ENCODE measurements at regions not wholly inside any gene's neighbourhood (a gene's known extent, or its start where the extent isn't known, plus 50 kb on each side); places are given as distances from the start of the nearest gene placed in this dataset.

- no peak for DNase-seq (ENCODE audit: low read depth in 1 of 2, low spot score in 1 of 2)
- no peak overlapping the region for H3K27ac ChIP-seq (replicated peaks)
- peaks cover 3% of the 10 kb centered on the region for H3K27me3 ChIP-seq (ENCODE audit: insufficient read depth, poor library complexity, severe bottlenecking)
- TF ChIP-seq GABPA (IDR thresholded peaks at IDR 0.05; ENCODE audit: low read depth), result no peak
- no peak for TF ChIP-seq SPI1 (IDR thresholded peaks at IDR 0.05; ENCODE audit: borderline replicate concordance, low read depth)
- TF ChIP-seq CTCF (IDR thresholded peaks at IDR 0.05; ENCODE audit: insufficient read depth, low read length), result no peak
- TF ChIP-seq REST (IDR thresholded peaks at IDR 0.05; ENCODE audit: insufficient replicate concordance, low read depth), result no peak
- no peak for TF ChIP-seq POLR2AphosphoS5 (IDR thresholded peaks at IDR 0.05; ENCODE audit: low read depth)
- no peak overlapping the region for H3K4me3 ChIP-seq (replicated peaks; ENCODE audit: insufficient read depth, low read length)
These were observed 111.5 kb upstream of the THSD7B start for GRCh38 chr2:136653861-136654260.

- no peak overlapping the region for H3K4me3 ChIP-seq (replicated peaks; ENCODE audit: insufficient read depth, low read length)
- no peak overlapping the region for H3K27ac ChIP-seq (replicated peaks)
- TF ChIP-seq SPI1 (IDR thresholded peaks at IDR 0.05; ENCODE audit: borderline replicate concordance, low read depth) (no peak), REST (IDR thresholded peaks at IDR 0.05; ENCODE audit: insufficient replicate concordance, low read depth) (no peak), POLR2AphosphoS5 (IDR thresholded peaks at IDR 0.05; ENCODE audit: low read depth) (no peak), GABPA (IDR thresholded peaks at IDR 0.05; ENCODE audit: low read depth) (no peak), CTCF (IDR thresholded peaks at IDR 0.05; ENCODE audit: insufficient read depth, low read length) (no peak)
- H3K27me3 ChIP-seq (ENCODE audit: insufficient read depth, poor library complexity, severe bottlenecking), result peaks cover 9% of the 10 kb centered on the region
- no peak for DNase-seq (ENCODE audit: low read depth in 1 of 2, low spot score in 1 of 2)
These were observed 113.8 kb upstream of the THSD7B start for GRCh38 chr2:136651456-136652010.

GRCh38 chr2:136647039-136647438 is 118.3 kb upstream of the THSD7B start:
- DNase-seq (ENCODE audit: low read depth in 1 of 2, low spot score in 1 of 2), result no peak
- peaks cover 9% of the 10 kb centered on the region for H3K27me3 ChIP-seq (ENCODE audit: insufficient read depth, poor library complexity, severe bottlenecking)
- H3K4me3 ChIP-seq (replicated peaks; ENCODE audit: insufficient read depth, low read length), result no peak overlapping the region
- no peak for TF ChIP-seq SPI1 (IDR thresholded peaks at IDR 0.05; ENCODE audit: borderline replicate concordance, low read depth)
- no peak overlapping the region for H3K27ac ChIP-seq (replicated peaks)

- no peak overlapping the region for H3K27ac ChIP-seq (replicated peaks)
- H3K4me3 ChIP-seq (replicated peaks; ENCODE audit: insufficient read depth, low read length), result no peak overlapping the region
- peaks cover 9% of the 10 kb centered on the region for H3K27me3 ChIP-seq (ENCODE audit: insufficient read depth, poor library complexity, severe bottlenecking)
- TF ChIP-seq SPI1 (IDR thresholded peaks at IDR 0.05; ENCODE audit: borderline replicate concordance, low read depth) (no peak), CTCF (IDR thresholded peaks at IDR 0.05; ENCODE audit: insufficient read depth, low read length) (no peak), POLR2AphosphoS5 (IDR thresholded peaks at IDR 0.05; ENCODE audit: low read depth) (no peak), REST (IDR thresholded peaks at IDR 0.05; ENCODE audit: insufficient replicate concordance, low read depth) (no peak), GABPA (IDR thresholded peaks at IDR 0.05; ENCODE audit: low read depth) (no peak)
- DNase-seq (ENCODE audit: low read depth in 1 of 2, low spot score in 1 of 2), result no peak
These were observed 120.0 kb upstream of the THSD7B start for GRCh38 chr2:136645236-136645828.
